H9 (cell line): ENCODE measurements at regions not wholly inside any gene's neighbourhood (a gene's known extent, or its start where the extent isn't known, plus 50 kb on each side); places are given as distances from the start of the nearest gene placed in this dataset.

Source experiments
- DNase-seq: peaks from one replicate; pipeline ENCODE4 v3.0.0-alpha.2; 2017
- H2AFZ ChIP-seq: one replicate; pipeline ENCODE4 v1.6.1; 2013; ENCODE audit warnings: mild to moderate bottlenecking, low read length, control low read depth, moderate library complexity
- H2AK5ac ChIP-seq: 2 replicates; pipeline ENCODE4 v1.6.1; 2013; ENCODE audit warnings: low read length, control low read depth, mixed read lengths; ENCODE audit not compliant: insufficient read length
- H2BK120ac ChIP-seq: one replicate; pipeline ENCODE4 v1.6.1; 2013; ENCODE audit warnings: low read depth, mild to moderate bottlenecking, low read length, control low read depth, inconsistent platforms; ENCODE audit not compliant: poor library complexity, severe bottlenecking
- H2BK12ac ChIP-seq: 2 replicates; pipeline ENCODE4 v1.6.1; 2013; ENCODE audit warnings: low read length, control low read depth, mixed read lengths, low read depth; ENCODE audit not compliant: insufficient read length
- H2BK15ac ChIP-seq: 2 replicates; pipeline ENCODE4 v1.6.1; 2013; ENCODE audit warnings: low read depth, low read length, control low read depth
- H2BK20ac ChIP-seq: one replicate; pipeline ENCODE4 v1.6.1; 2013; ENCODE audit warnings: low read depth, mild to moderate bottlenecking, low read length, control low read depth, inconsistent platforms; ENCODE audit not compliant: poor library complexity, severe bottlenecking
- H2BK5ac ChIP-seq: 2 replicates; pipeline ENCODE4 v1.6.1; 2013; ENCODE audit warnings: low read length, control low read depth, mixed read lengths; ENCODE audit not compliant: insufficient read length
- H3K14ac ChIP-seq: 2 replicates; pipeline ENCODE4 v1.6.1; 2013; ENCODE audit warnings: low read length, control low read depth; ENCODE audit not compliant: insufficient read depth
- H3K18ac ChIP-seq: 2 replicates; pipeline ENCODE4 v1.6.1; 2013; ENCODE audit warnings: low read depth, mild to moderate bottlenecking, mixed read lengths, low read length, control low read depth; ENCODE audit not compliant: insufficient read length
- H3K23ac ChIP-seq: 2 replicates; pipeline ENCODE4 v1.6.1; 2013; ENCODE audit warnings: low read length, control low read depth, mixed read lengths, low read depth; ENCODE audit not compliant: insufficient read length
- H3K23me2 ChIP-seq: 2 replicates; pipeline ENCODE4 v1.6.1; 2013; ENCODE audit warnings: low read depth, mild to moderate bottlenecking, mixed read lengths, low read length, control low read depth; ENCODE audit not compliant: insufficient read length, poor library complexity, severe bottlenecking
- H3K27ac ChIP-seq: 2 replicates; pipeline ENCODE4 v1.5.1; 2013; ENCODE audit warnings: low read length, control low read depth, mixed read lengths, low read depth; ENCODE audit not compliant: insufficient read length
- H3K27me3 ChIP-seq: 2 replicates; pipeline ENCODE4 v1.6.1; 2013; ENCODE audit warnings: low read length, control low read depth, inconsistent platforms; ENCODE audit not compliant: insufficient read depth
- H3K4ac ChIP-seq: 2 replicates; pipeline ENCODE4 v1.6.1; 2013; ENCODE audit warnings: low read depth, mild to moderate bottlenecking, control low read depth, inconsistent platforms, low read length, moderate library complexity
- H3K4me1 ChIP-seq: 2 replicates; pipeline ENCODE4 v1.6.1; 2013; ENCODE audit warnings: low read length, control low read depth, inconsistent platforms; ENCODE audit not compliant: insufficient read depth
- H3K4me2 ChIP-seq: 2 replicates; pipeline ENCODE4 v1.6.1; 2013; ENCODE audit warnings: low read length, control low read depth, mixed read lengths; ENCODE audit not compliant: insufficient read length, insufficient read depth
- H3K56ac ChIP-seq: 2 replicates; pipeline ENCODE4 v1.6.1; 2013; ENCODE audit warnings: low read depth, mild to moderate bottlenecking, mixed read lengths, low read length, control low read depth; ENCODE audit not compliant: insufficient read length
- H3K79me1 ChIP-seq: 2 replicates; pipeline ENCODE4 v1.6.1; 2013; ENCODE audit warnings: low read depth, mild to moderate bottlenecking, moderate library complexity, low read length, control low read depth, inconsistent platforms; ENCODE audit not compliant: insufficient read depth, poor library complexity, severe bottlenecking
- H3K79me2 ChIP-seq: 2 replicates; pipeline ENCODE4 v1.6.1; 2013; ENCODE audit warnings: low read length, control low read depth, inconsistent platforms; ENCODE audit not compliant: insufficient read depth
- H3K9ac ChIP-seq: 2 replicates; pipeline ENCODE4 v1.6.1; 2013; ENCODE audit warnings: low read length, control low read depth, mixed read lengths; ENCODE audit not compliant: insufficient read length; ENCODE audit errors: extremely low read depth
- H3K9me3 ChIP-seq: one replicate; pipeline ENCODE4 v1.6.1; 2013; ENCODE audit warnings: low read depth, low read length, inconsistent platforms; ENCODE audit not compliant: control insufficient read depth
- H3T11ph ChIP-seq: one replicate; pipeline ENCODE4 v1.6.1; 2013; ENCODE audit warnings: mild to moderate bottlenecking, low read length, control low read depth, inconsistent platforms
- H4K20me1 ChIP-seq: one replicate; pipeline ENCODE4 v1.6.1; 2013; ENCODE audit not compliant: control insufficient read depth, insufficient read length, insufficient read depth
- H4K5ac ChIP-seq: 2 replicates; pipeline ENCODE4 v1.6.1; 2013; ENCODE audit warnings: low read depth, mild to moderate bottlenecking, mixed read lengths, low read length, control low read depth; ENCODE audit not compliant: insufficient read length
- H4K8ac ChIP-seq: replicated peaks from 2 replicates; pipeline ENCODE4 v1.6.1; 2013; ENCODE audit warnings: low read length, control low read depth, mixed read lengths, low read depth; ENCODE audit not compliant: insufficient read length
- H4K91ac ChIP-seq: 2 replicates; pipeline ENCODE4 v1.6.1; 2013; ENCODE audit warnings: low read depth, mild to moderate bottlenecking, moderate library complexity, mixed read lengths, low read length, control low read depth; ENCODE audit not compliant: insufficient read length
- H3K27ac Mint-ChIP-seq, 3 experiments: 2 replicates in 2 of 3; 3 replicates in 1 of 3; pipeline ENCODE4 v1.8.0; 2020 to 2021; ENCODE audit warnings: mixed read lengths in 3 of 3, mild to moderate bottlenecking in 1 of 3, moderate library complexity in 1 of 3
- H3K27me3 Mint-ChIP-seq: 2 replicates; pipeline ENCODE4 v1.8.0; 2021; ENCODE audit warnings: low read depth, mild to moderate bottlenecking, moderate library complexity, mixed read lengths
- H3K36me3 Mint-ChIP-seq, 3 experiments: 2 replicates in 2 of 3; 3 replicates in 1 of 3; pipeline ENCODE4 v1.8.0; 2020 to 2021; ENCODE audit warnings: low read depth in 3 of 3, mixed read lengths in 3 of 3; ENCODE audit not compliant: insufficient read depth in 1 of 3
- H3K4me1 Mint-ChIP-seq, 2 experiments: 2 replicates each; pipeline ENCODE4 v1.8.0; 2020; ENCODE audit warnings: mixed read lengths in 2 of 2
- H3K4me3 Mint-ChIP-seq, 2 experiments: 2 replicates in 1 of 2; 3 replicates in 1 of 2; pipeline ENCODE4 v1.8.0; 2020 to 2021; ENCODE audit warnings: mild to moderate bottlenecking in 2 of 2, mixed read lengths in 2 of 2, moderate library complexity in 1 of 2
- H3K9me3 Mint-ChIP-seq, 2 experiments: 2 replicates in 1 of 2; 3 replicates in 1 of 2; pipeline ENCODE4 v1.8.0; 2020; ENCODE audit warnings: mild to moderate bottlenecking in 2 of 2, mixed read lengths in 2 of 2, moderate library complexity in 1 of 2
- TF ChIP-seq, protein P1 (sequence below): fragments of 200-600 bp; sonication (generic); conservative IDR thresholded peaks from 3 replicates; pipeline ENCODE4 v1.8.0; 2021; ENCODE audit warnings: antibody characterized with exemption, mild to moderate bottlenecking

- no peak overlapping the region for H3K56ac ChIP-seq
Observed at GRCh38 chr7:46411236-46411635, 490.2 kb upstream of the IGFBP3 start.

More at GRCh38 chr7:46411236-46411635, 490.2 kb upstream of the IGFBP3 start:
- Histone ChIP-seq H4K5ac (no peak overlapping the region), H4K91ac (no peak overlapping the region), H3K27me3 (no peaks in the 10 kb centered on the region), H4K20me1 (no peaks in the 10 kb centered on the region), H3K23me2 (no peaks in the 10 kb centered on the region), H3K4me2 (no peak overlapping the region), H2BK5ac (no peak overlapping the region), H4K8ac (no peak overlapping the region), H3K79me2 (no peaks in the 10 kb centered on the region), H2BK20ac (no peak overlapping the region), H3K18ac (no peak overlapping the region), H2BK12ac (no peak overlapping the region), H3K27ac (no peak overlapping the region), H2BK15ac (no peak overlapping the region), H3K23ac (no peak overlapping the region), H2AFZ (no peak overlapping the region), H3K4me1 (no peaks in the 10 kb centered on the region), H3T11ph (no peak overlapping the region), H3K79me1 (no peaks in the 10 kb centered on the region), H3K9ac (no peak overlapping the region), H3K14ac (no peak overlapping the region), H3K4ac (no peak overlapping the region), H2BK120ac (no peak overlapping the region), H3K9me3 (no peaks in the 10 kb centered on the region), H2AK5ac (no peak overlapping the region)
- H3K27me3 Mint-ChIP-seq: no peaks in the 10 kb centered on the region
- DNase-seq: no peak
- H3K4me3 Mint-ChIP-seq: no peak overlapping the region
- no peaks in the 10 kb centered on the region for H3K9me3 Mint-ChIP-seq
- no peaks in the 10 kb centered on the region for H3K36me3 Mint-ChIP-seq
- peaks cover 2 to 3% of the 10 kb centered on the region in 2 experiments; a peak in 2 of 4 replicates for H3K4me1 Mint-ChIP-seq
- H3K27ac Mint-ChIP-seq: no peak overlapping the region
- TF ChIP-seq, protein P1, sequence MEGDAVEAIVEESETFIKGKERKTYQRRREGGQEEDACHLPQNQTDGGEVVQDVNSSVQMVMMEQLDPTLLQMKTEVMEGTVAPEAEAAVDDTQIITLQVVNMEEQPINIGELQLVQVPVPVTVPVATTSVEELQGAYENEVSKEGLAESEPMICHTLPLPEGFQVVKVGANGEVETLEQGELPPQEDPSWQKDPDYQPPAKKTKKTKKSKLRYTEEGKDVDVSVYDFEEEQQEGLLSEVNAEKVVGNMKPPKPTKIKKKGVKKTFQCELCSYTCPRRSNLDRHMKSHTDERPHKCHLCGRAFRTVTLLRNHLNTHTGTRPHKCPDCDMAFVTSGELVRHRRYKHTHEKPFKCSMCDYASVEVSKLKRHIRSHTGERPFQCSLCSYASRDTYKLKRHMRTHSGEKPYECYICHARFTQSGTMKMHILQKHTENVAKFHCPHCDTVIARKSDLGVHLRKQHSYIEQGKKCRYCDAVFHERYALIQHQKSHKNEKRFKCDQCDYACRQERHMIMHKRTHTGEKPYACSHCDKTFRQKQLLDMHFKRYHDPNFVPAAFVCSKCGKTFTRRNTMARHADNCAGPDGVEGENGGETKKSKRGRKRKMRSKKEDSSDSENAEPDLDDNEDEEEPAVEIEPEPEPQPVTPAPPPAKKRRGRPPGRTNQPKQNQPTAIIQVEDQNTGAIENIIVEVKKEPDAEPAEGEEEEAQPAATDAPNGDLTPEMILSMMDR: no peak
